GM23338 (cell line): ENCODE measurements at regions not wholly inside any gene's neighbourhood (a gene's known extent, or its start where the extent isn't known, plus 50 kb on each side); places are given as distances from the start of the nearest gene placed in this dataset.

ENCODE experiments used
- ATAC-seq: fragments of 200-7000 bp; cut with Tn5 transposase; 3 replicates; pipeline ENCODE4 v1.9.1; 2020
- DNase-seq: peaks from one replicate; pipeline ENCODE4 v3.0.0-alpha.2; 2015; ENCODE audit warnings: low spot score
- H2AFZ ChIP-seq: fragments of 200-600 bp; sonication (generic); 2 replicates; pipeline ENCODE4 v1.8.0; 2016; ENCODE audit warnings: antibody characterized with exemption, mild to moderate bottlenecking, moderate library complexity
- H3F3A ChIP-seq: fragments of 200-600 bp; sonication (generic); replicated peaks from 2 replicates; pipeline ENCODE4 v1.8.0; 2017; ENCODE audit warnings: antibody characterized with exemption, mixed run types, low read depth
- H3K27ac ChIP-seq: fragments of 200-600 bp; sonication (generic); 2 replicates; pipeline ENCODE4 v1.6.1; 2016; ENCODE audit warnings: low read depth
- H3K27me3 ChIP-seq: fragments of 200-600 bp; sonication (generic); 2 replicates; pipeline ENCODE4 v1.8.0; 2016; ENCODE audit warnings: mild to moderate bottlenecking, mixed run types, moderate library complexity; ENCODE audit not compliant: insufficient read depth
- H3K36me3 ChIP-seq: fragments of 200-600 bp; sonication (generic); 2 replicates; pipeline ENCODE4 v1.8.0; 2016; ENCODE audit warnings: mild to moderate bottlenecking; ENCODE audit not compliant: insufficient read depth
- H3K4me1 ChIP-seq: fragments of 200-600 bp; sonication (generic); 2 replicates; pipeline ENCODE4 v1.8.0; 2016; ENCODE audit warnings: mild to moderate bottlenecking, moderate library complexity; ENCODE audit not compliant: insufficient read depth
- H3K4me2 ChIP-seq: fragments of 200-600 bp; sonication (generic); 2 replicates; pipeline ENCODE4 v1.7.1; 2017; ENCODE audit warnings: mixed run types
- H3K4me3 ChIP-seq: fragments of 200-600 bp; sonication (generic); 2 replicates; pipeline ENCODE4 v1.6.1; 2016; ENCODE audit warnings: mixed run types
- H3K79me2 ChIP-seq: fragments of 200-600 bp; sonication (generic); replicated peaks from 2 replicates; pipeline ENCODE4 v1.8.0; 2017; ENCODE audit warnings: mild to moderate bottlenecking; ENCODE audit not compliant: insufficient read depth
- H3K9me2 ChIP-seq: fragments of 200-600 bp; sonication (generic); 2 replicates; pipeline ENCODE4 v1.8.0; 2017; ENCODE audit not compliant: insufficient read depth
- H4K20me1 ChIP-seq: fragments of 200-600 bp; sonication (generic); replicated peaks from 2 replicates; pipeline ENCODE4 v1.8.0; 2017; ENCODE audit warnings: mild to moderate bottlenecking; ENCODE audit not compliant: insufficient read depth
- H3K27ac Mint-ChIP-seq: 2 replicates; pipeline ENCODE4 v1.8.0; 2020; ENCODE audit warnings: inconsistent platforms, mild to moderate bottlenecking, moderate library complexity, mixed read lengths
- H3K27me3 Mint-ChIP-seq: 3 replicates; pipeline ENCODE4 v1.8.0; 2022; ENCODE audit warnings: low read depth, mild to moderate bottlenecking, moderate library complexity, mixed read lengths, inconsistent platforms; ENCODE audit not compliant: insufficient read depth, poor library complexity
- H3K36me3 Mint-ChIP-seq: 3 replicates; pipeline ENCODE4 v1.8.0; 2021; ENCODE audit warnings: low read depth, mild to moderate bottlenecking, inconsistent platforms, moderate library complexity, mixed read lengths
- H3K4me1 Mint-ChIP-seq: 3 replicates; pipeline ENCODE4 v1.8.0; 2020; ENCODE audit warnings: mild to moderate bottlenecking, inconsistent platforms, mixed read lengths
- H3K4me3 Mint-ChIP-seq: 3 replicates; pipeline ENCODE4 v1.8.0; 2021; ENCODE audit warnings: moderate library complexity, mild to moderate bottlenecking, inconsistent platforms, mixed read lengths
- H3K9me3 Mint-ChIP-seq: 3 replicates; pipeline ENCODE4 v1.8.0; 2020; ENCODE audit warnings: moderate library complexity, mild to moderate bottlenecking, inconsistent platforms, mixed read lengths
- CTCF ChIP-seq, 2 experiments: fragments of 200-600 bp in 1 of 2; sonication (generic) in 1 of 2; conservative IDR thresholded peaks; 2 replicates each; pipeline versions ENCODE4 v1.5.1 to v1.6.1; 2016 to 2017; ENCODE audit warnings: antibody characterized with exemption in 2 of 2, low read depth in 2 of 2, mild to moderate bottlenecking in 2 of 2, moderate library complexity in 1 of 2
- EZH2phosphoT487 ChIP-seq: fragments of 200-600 bp; sonication (generic); IDR thresholded peaks from one replicate; pipeline ENCODE4 v1.8.1; 2018; ENCODE audit warnings: antibody characterized with exemption; ENCODE audit not compliant: unreplicated experiment
- JUNB ChIP-seq: IDR thresholded peaks from one replicate; pipeline ENCODE4 v1.6.1; 2016; ENCODE audit warnings: antibody characterized with exemption; ENCODE audit not compliant: unreplicated experiment
- POLR2AphosphoS5 ChIP-seq: IDR thresholded peaks from 2 replicates; pipeline ENCODE4 v1.6.1; 2016; ENCODE audit warnings: antibody characterized with exemption, low read depth
- ZNF114 ChIP-seq: fragments of 250-450 bp; sonication (Bioruptor Pico); IDR thresholded peaks from 2 replicates; pipeline ENCODE4 v1.5.0; 2020; ENCODE audit warnings: mild to moderate bottlenecking, moderate library complexity
- ZNF462 ChIP-seq: fragments of 250-450 bp; sonication (Bioruptor Pico); IDR thresholded peaks from 2 replicates; pipeline ENCODE4 v1.5.0; 2020; ENCODE audit warnings: mild to moderate bottlenecking, moderate library complexity

GRCh38 chr2:16005816-16006536 lies 65.6 kb downstream of the MYCN start:
- no peaks in the 10 kb centered on the region for H3F3A ChIP-seq
- H3K79me2 ChIP-seq = no peaks in the 10 kb centered on the region
- no peaks in the 10 kb centered on the region for H3K36me3 Mint-ChIP-seq
- ATAC-seq = no peak
- 0 out of 2 replicates have a peak, but pooled peaks cover 13% of the 10 kb centered on the region for H3K9me2 ChIP-seq
- peaks cover 5% of the 10 kb centered on the region for H3K9me3 Mint-ChIP-seq
- H3K4me3 ChIP-seq = no peak overlapping the region
- no peaks in the 10 kb centered on the region for H3K27me3 Mint-ChIP-seq
- H3K27ac Mint-ChIP-seq = no peak overlapping the region
- no peaks in the 10 kb centered on the region for H3K27me3 ChIP-seq
- H2AFZ ChIP-seq = no peak overlapping the region
- TF ChIP-seq JUNB (no peak), ZNF114 (CRISPR knock-in tag) (no peak), ZNF462 (CRISPR knock-in tag) (no peak), EZH2phosphoT487 (no peak), CTCF (conservative IDR thresholded peaks at IDR 0.05; ENCODE audit: low read depth in 2 of 2) (no peak), POLR2AphosphoS5 (no peak)
- no peak for DNase-seq
- no peaks in the 10 kb centered on the region for H4K20me1 ChIP-seq
- no peak overlapping the region for H3K4me3 Mint-ChIP-seq
- no peak overlapping the region for H3K27ac ChIP-seq
- 0 out of 3 replicates have a peak, but pooled peaks cover 3% of the 10 kb centered on the region for H3K4me1 Mint-ChIP-seq
- H3K4me1 ChIP-seq = no peaks in the 10 kb centered on the region
- no peaks in the 10 kb centered on the region for H3K36me3 ChIP-seq
- H3K4me2 ChIP-seq = no peak overlapping the region
